ENCODE measurements at regions not wholly inside any gene's neighbourhood (a gene's known extent, or its start where the extent isn't known, plus 50 kb on each side); places are given as distances from the start of the nearest gene placed in this dataset.
"Not testable (repeated sequence)": the region's sequence is repeated elsewhere in the genome, so short reads cannot be mapped to it uniquely, and the experiment has no call there.

DNA sequence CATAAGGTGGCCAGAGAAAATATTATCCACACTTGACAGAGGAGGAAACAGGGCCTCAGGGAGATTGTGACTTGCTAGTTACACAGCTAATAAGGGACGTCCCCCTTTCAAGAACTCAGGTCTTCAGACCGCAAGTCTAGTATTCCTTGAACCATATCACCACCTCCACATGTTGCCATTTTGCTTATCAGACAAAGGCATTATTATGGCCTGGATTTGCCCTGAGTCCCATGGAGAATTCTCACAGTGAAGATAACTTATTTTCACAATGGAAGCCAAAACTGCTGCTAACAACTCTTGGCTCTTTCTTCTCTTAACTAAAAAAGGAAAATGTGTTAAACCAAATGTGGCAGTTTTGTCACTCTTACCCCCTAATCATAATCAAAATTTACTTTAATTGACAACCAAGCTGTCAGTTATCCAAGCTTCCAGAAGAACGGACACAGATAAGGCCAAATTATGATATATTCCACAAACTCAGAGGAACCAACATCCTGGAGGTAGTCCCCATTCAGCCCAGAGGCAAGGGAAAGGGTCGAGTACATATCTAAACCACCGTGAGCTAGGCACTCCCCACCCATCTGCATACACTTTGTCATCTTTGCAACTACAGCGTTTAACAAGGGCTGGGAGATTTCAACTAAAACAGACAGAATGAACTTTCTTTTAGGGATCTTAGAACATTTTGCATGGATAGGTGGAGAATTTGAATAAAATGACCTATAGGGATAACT is 63.6 kb upstream of the THBS1 start:
- no peak for ATAC-seq

DNA sequence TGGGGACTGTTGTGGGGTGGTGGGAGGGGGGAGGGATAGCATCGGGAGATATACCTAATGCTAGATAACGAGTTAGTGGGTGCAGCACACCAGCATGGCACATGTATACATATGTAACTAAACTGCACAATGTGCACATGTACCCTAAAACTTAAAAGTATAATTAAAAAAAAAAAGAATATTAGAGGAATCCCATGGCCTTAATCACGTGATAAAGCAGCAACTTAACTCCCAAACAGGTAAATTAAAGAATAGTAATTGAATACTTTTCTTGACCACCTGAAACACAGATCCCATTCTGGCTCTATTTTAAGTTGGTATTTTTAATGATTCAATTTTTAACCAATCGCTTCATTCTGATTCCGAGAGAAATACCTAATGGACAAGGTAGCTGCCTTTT is 56.9 kb upstream of the THBS1 start:
- not testable (repeated sequence) for ATAC-seq

DNA sequence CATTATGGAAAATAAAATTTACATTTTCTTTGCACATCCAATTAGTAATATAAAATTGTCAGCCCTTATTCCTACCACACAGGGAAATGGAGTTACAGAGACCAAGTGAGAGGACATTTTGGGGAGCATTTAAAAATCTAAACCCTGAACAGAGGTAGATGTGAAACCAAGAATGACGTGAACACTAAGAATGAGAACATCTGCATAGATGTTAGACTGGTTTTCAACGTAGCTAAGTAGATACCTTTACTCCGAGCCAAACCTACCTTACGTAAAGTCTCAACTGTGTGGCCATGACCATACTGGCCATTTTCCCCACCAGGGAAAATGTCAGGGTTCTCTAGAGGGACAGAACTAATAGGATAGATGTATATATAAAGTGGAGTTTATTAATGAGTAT is 51.4 kb upstream of the THBS1 start:
- ATAC-seq = no peak

DNA sequence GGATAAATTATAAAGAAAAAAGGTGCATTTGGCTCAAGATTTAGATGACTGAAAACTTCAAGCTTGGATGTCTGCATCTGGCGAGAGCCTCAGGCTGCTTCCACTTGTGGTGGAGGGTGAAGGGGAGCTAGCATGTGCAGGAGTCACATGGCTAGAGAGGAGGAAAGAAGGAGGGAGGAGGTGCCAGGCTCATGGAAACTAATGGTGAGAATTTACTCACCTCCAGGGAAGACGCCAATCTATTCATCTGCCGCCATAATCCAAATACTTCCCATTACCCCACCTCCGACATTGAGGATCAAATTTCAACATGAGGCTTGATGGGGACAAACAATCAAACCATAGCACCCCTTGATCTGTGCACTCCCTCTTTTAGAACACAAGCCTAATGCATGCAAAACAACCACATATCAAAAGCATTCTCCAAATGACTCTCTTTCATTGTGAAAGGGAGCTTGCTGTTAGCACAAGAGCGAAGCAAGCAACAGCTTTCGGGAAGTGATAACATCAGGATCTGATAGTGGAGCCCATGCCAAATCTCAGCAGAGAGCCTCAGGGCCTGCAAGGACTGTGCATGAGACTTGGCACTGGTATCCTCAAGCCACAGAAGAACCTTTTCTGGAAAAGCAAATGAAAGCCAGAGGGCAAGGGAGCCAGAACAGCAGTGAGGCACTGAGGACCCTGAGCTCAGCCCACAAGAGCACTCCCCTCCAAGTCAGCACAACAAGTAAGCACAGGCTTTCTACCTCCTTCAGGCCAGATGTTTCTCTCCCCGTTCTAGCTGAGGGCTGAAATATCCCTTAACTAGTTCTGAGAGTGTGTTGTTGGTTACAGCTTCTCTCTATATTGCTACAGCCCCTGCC is 50.2 kb upstream of the THBS1 start:
- no peak for ATAC-seq

Data from activated CD4-positive, CD25-positive, alpha-beta regulatory T cell treated with anti-CD3 and anti-CD28 coated beads, Interleukin-2, amount 50 U/mL, for 24 hours (primary cell).